ENCODE measurements at regions not wholly inside any gene's neighbourhood (a gene's known extent, or its start where the extent isn't known, plus 50 kb on each side); places are given as distances from the start of the nearest gene placed in this dataset.

DNA sequence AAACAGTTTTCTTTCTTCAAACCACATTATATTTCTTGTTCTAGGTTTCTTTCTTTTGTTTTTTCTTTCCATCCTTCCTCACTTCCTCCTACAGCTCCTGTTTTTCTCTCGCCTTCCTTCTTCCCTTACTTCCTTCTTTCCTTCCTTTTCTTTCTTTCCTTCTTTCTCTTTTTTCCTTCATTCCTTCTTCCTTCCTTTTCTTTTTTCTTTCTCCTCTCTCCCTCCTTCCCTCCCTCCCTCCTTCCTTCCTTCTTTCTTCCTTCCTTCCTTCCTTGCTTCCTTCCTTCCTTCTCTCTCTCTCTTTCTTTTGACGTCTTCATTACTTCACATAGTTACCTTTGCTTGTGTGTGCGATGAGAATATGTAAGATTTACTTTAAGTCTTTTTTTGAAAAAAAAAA lies 470.0 kb upstream of the FSIP2 start:
- TF ChIP-seq, protein P1, sequence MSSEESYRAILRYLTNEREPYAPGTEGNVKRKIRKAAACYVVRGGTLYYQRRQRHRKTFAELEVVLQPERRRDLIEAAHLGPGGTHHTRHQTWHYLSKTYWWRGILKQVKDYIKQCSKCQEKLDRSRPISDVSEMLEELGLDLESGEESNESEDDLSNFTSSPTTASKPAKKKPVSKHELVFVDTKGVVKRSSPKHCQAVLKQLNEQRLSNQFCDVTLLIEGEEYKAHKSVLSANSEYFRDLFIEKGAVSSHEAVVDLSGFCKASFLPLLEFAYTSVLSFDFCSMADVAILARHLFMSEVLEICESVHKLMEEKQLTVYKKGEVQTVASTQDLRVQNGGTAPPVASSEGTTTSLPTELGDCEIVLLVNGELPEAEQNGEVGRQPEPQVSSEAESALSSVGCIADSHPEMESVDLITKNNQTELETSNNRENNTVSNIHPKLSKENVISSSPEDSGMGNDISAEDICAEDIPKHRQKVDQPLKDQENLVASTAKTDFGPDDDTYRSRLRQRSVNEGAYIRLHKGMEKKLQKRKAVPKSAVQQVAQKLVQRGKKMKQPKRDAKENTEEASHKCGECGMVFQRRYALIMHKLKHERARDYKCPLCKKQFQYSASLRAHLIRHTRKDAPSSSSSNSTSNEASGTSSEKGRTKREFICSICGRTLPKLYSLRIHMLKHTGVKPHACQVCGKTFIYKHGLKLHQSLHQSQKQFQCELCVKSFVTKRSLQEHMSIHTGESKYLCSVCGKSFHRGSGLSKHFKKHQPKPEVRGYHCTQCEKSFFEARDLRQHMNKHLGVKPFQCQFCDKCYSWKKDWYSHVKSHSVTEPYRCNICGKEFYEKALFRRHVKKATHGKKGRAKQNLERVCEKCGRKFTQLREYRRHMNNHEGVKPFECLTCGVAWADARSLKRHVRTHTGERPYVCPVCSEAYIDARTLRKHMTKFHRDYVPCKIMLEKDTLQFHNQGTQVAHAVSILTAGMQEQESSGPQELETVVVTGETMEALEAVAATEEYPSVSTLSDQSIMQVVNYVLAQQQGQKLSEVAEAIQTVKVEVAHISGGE (CRISPR knock-in tag; IDR thresholded peaks at IDR 0.05): no peak
- no peak for TF ChIP-seq POLR2A (conservative IDR thresholded peaks at IDR 0.05)
- TF ChIP-seq, protein P2, sequence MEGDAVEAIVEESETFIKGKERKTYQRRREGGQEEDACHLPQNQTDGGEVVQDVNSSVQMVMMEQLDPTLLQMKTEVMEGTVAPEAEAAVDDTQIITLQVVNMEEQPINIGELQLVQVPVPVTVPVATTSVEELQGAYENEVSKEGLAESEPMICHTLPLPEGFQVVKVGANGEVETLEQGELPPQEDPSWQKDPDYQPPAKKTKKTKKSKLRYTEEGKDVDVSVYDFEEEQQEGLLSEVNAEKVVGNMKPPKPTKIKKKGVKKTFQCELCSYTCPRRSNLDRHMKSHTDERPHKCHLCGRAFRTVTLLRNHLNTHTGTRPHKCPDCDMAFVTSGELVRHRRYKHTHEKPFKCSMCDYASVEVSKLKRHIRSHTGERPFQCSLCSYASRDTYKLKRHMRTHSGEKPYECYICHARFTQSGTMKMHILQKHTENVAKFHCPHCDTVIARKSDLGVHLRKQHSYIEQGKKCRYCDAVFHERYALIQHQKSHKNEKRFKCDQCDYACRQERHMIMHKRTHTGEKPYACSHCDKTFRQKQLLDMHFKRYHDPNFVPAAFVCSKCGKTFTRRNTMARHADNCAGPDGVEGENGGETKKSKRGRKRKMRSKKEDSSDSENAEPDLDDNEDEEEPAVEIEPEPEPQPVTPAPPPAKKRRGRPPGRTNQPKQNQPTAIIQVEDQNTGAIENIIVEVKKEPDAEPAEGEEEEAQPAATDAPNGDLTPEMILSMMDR (IDR thresholded peaks at IDR 0.05 in 2 of 3, conservative IDR thresholded peaks at IDR 0.05 in 1 of 3; ENCODE audit: insufficient read depth in 2 of 3, low read depth in 1 of 3, low read length in 3 of 3): no peak
- TF ChIP-seq ELF1 (tag; IDR thresholded peaks at IDR 0.05): no peak
